ENCODE measurements at regions not wholly inside any gene's neighbourhood (a gene's known extent, or its start where the extent isn't known, plus 50 kb on each side); places are given as distances from the start of the nearest gene placed in this dataset.
A peak's percentile ranks its signal among the peaks of the same experiment; 100 is the strongest.

- DNase-seq (ENCODE audit: low read depth, low spot score) (no peak), FAIRE-seq (peak; percentile 17)
- dilution Hi-C loops (cut with MboI; ENCODE audit: extremely low pct_ligation_motif_present, low sequenced_read_pairs), result no loop called here
- no peaks in the 10 kb centered on the region for H3K9me3 ChIP-seq (ENCODE audit: control insufficient read depth, low read depth, low read length)
- H3K27ac ChIP-seq (ENCODE audit: control insufficient read depth, insufficient read depth, low read length), result no peak overlapping the region
- no peak overlapping the region for H3K4me3 ChIP-seq (ENCODE audit: control insufficient read depth in 2 of 3, extremely low read depth in 1 of 3, insufficient read depth in 2 of 3, low read depth in 1 of 3, low read length in 3 of 3)
- H3K9me1 ChIP-seq (ENCODE audit: control insufficient read depth, extremely low read depth, insufficient read depth, low read length), result no peaks in the 10 kb centered on the region
- peaks cover 33% of the 10 kb centered on the region for H3K4me1 ChIP-seq (ENCODE audit: control insufficient read depth, extremely low read depth, insufficient read depth, low read length)
- no peaks in the 10 kb centered on the region for H3K27me3 ChIP-seq (ENCODE audit: control insufficient read depth, extremely low read depth, insufficient read depth, low read length)
- TF ChIP-seq CTCF (optimal IDR thresholded peaks at IDR 0.05 in 1 of 3, IDR thresholded peaks at IDR 0.05 in 1 of 3, conservative IDR thresholded peaks at IDR 0.05 in 1 of 3; ENCODE audit: extremely low read depth in 1 of 3, insufficient read depth in 2 of 3, low read length in 3 of 3) (no peak), EZH2 (IDR thresholded peaks at IDR 0.05; ENCODE audit: low read length) (no peak)
- no peaks in the 10 kb centered on the region for H3K36me3 ChIP-seq (ENCODE audit: control insufficient read depth in 2 of 2, extremely low read depth in 1 of 2, insufficient read depth in 2 of 2, low read length in 2 of 2)
- H3K79me2 ChIP-seq (ENCODE audit: control insufficient read depth, insufficient read depth, low read length), result no peaks in the 10 kb centered on the region
- no peak overlapping the region for H3K9ac ChIP-seq (ENCODE audit: control insufficient read depth, extremely low read depth, insufficient read depth, low read length)
- no peaks in the 10 kb centered on the region for H4K20me1 ChIP-seq (ENCODE audit: control insufficient read depth, extremely low read depth, insufficient read depth, low read length)
- H2AFZ ChIP-seq (ENCODE audit: control insufficient read depth, low read length), result no peak overlapping the region
- H3K4me2 ChIP-seq (ENCODE audit: control insufficient read depth, extremely low read depth, insufficient read depth, low read depth, low read length), result no peak overlapping the region
These were observed 267.1 kb downstream of the ABCC12 start for GRCh38 chr16:47888734-47889133.

- Histone ChIP-seq H3K9me3 (ENCODE audit: control insufficient read depth, low read depth, low read length) (no peaks in the 10 kb centered on the region), H3K4me2 (ENCODE audit: control insufficient read depth, extremely low read depth, insufficient read depth, low read depth, low read length) (peak overlapping the region; percentile 24), H3K4me1 (ENCODE audit: control insufficient read depth, extremely low read depth, insufficient read depth, low read length) (peaks cover 33% of the 10 kb centered on the region), H3K9me1 (ENCODE audit: control insufficient read depth, extremely low read depth, insufficient read depth, low read length) (no peaks in the 10 kb centered on the region), H4K20me1 (ENCODE audit: control insufficient read depth, extremely low read depth, insufficient read depth, low read length) (no peaks in the 10 kb centered on the region), H2AFZ (ENCODE audit: control insufficient read depth, low read length) (peak overlapping the region; percentile 19), H3K27ac (ENCODE audit: control insufficient read depth, insufficient read depth, low read length) (peak overlapping the region; percentile 42), H3K4me3 (ENCODE audit: control insufficient read depth in 2 of 3, extremely low read depth in 1 of 3, insufficient read depth in 2 of 3, low read depth in 1 of 3, low read length in 3 of 3) (peak overlapping the region in 1 of 3 experiments; percentile 12), H3K36me3 (ENCODE audit: control insufficient read depth in 2 of 2, extremely low read depth in 1 of 2, insufficient read depth in 2 of 2, low read length in 2 of 2) (no peaks in the 10 kb centered on the region), H3K9ac (ENCODE audit: control insufficient read depth, extremely low read depth, insufficient read depth, low read length) (no peak overlapping the region), H3K27me3 (ENCODE audit: control insufficient read depth, extremely low read depth, insufficient read depth, low read length) (no peaks in the 10 kb centered on the region), H3K79me2 (ENCODE audit: control insufficient read depth, insufficient read depth, low read length) (no peaks in the 10 kb centered on the region)
- no peak for TF ChIP-seq CTCF (optimal IDR thresholded peaks at IDR 0.05 in 1 of 3, IDR thresholded peaks at IDR 0.05 in 1 of 3, conservative IDR thresholded peaks at IDR 0.05 in 1 of 3; ENCODE audit: extremely low read depth in 1 of 3, insufficient read depth in 2 of 3, low read length in 3 of 3)
- TF ChIP-seq EZH2 (IDR thresholded peaks at IDR 0.05; ENCODE audit: low read length), result no peak
- DNase-seq (ENCODE audit: low read depth, low spot score) (no peak), FAIRE-seq (peak; percentile 56)
- dilution Hi-C loops (cut with MboI; ENCODE audit: extremely low pct_ligation_motif_present, low sequenced_read_pairs), result no loop called here
These were observed 267.7 kb downstream of the ABCC12 start for GRCh38 chr16:47888142-47888541.
